PC-3 (cell line): ENCODE measurements at regions not wholly inside any gene's neighbourhood (a gene's known extent, or its start where the extent isn't known, plus 50 kb on each side); places are given as distances from the start of the nearest gene placed in this dataset.

Source experiments
- CTCF ChIP-seq: fragments of 300-600 bp; sonication (generic); conservative IDR thresholded peaks from 2 replicates; pipeline ENCODE4 v1.5.1; 2017; ENCODE audit warnings: antibody characterized with exemption, low read depth, mild to moderate bottlenecking, low read length
- EZH2phosphoT487 ChIP-seq: fragments of 300-600 bp; sonication (generic); IDR thresholded peaks from 2 replicates; pipeline ENCODE4 v1.6.1; 2018; ENCODE audit warnings: mild to moderate bottlenecking, antibody characterized with exemption, low read length, borderline replicate concordance

GRCh38 chr17:69762359-69762758 lies 312.7 kb upstream of the KCNJ16 start:
- TF ChIP-seq CTCF (no peak), EZH2phosphoT487 (no peak)
